GM21825 (cell line): ENCODE measurements at regions not wholly inside any gene's neighbourhood (a gene's known extent, or its start where the extent isn't known, plus 50 kb on each side); places are given as distances from the start of the nearest gene placed in this dataset.

Experiments
- ATAC-seq: cut with Tn5 transposase; IDR thresholded peaks from one replicate; pipeline ENCODE4 v1.9.1; 2021; ENCODE audit warnings: mild to moderate bottlenecking, moderate library complexity; ENCODE audit not compliant: unreplicated experiment

GRCh38 chr10:107269626-107270025 lies 105.1 kb upstream of the SORCS1 start:
- ATAC-seq = no peak

- no peak for ATAC-seq
Measured at GRCh38 chr10:107264742-107265141, 100.2 kb upstream of the SORCS1 start.

GRCh38 chr10:107244122-107244521 lies 79.6 kb upstream of the SORCS1 start:
- no peak for ATAC-seq

- no peak for ATAC-seq
Measured at GRCh38 chr10:107238275-107238674, 73.8 kb upstream of the SORCS1 start.

GRCh38 chr10:107232013-107232412 lies 67.5 kb upstream of the SORCS1 start:
- ATAC-seq = no peak

GRCh38 chr10:107230887-107231286 lies 66.4 kb upstream of the SORCS1 start:
- no peak for ATAC-seq

- ATAC-seq = no peak
Measured at GRCh38 chr10:107215681-107216080, 51.2 kb upstream of the SORCS1 start.
